ENCODE measurements at regions not wholly inside any gene's neighbourhood (a gene's known extent, or its start where the extent isn't known, plus 50 kb on each side); places are given as distances from the start of the nearest gene placed in this dataset.

DNA sequence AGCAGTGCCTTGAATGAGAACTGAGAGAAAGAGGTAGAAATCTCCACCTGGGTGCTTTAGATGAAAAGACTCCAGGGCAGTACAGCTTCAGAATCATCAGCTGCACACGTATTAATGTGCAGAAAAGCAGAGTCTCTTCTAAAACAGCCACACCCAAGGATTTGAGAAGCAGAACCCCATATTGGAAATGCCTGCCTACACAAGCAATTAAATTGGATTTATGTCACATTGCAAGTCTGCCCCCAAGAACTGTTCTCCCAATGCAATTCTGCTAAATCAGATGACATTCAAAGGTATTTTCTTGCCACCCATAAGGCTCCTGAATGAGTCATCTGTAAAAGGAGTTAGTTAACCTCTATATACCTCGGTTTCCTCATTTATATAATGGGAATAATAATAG lies 326.0 kb upstream of the C16orf82 start:
- Histone ChIP-seq H3K9ac (ENCODE audit: low read depth, low read length) (no peak overlapping the region), H3K27me3 (ENCODE audit: insufficient read depth, low read length, poor library complexity) (no peaks in the 10 kb centered on the region), H3K4me1 (ENCODE audit: insufficient read depth, low read length) (no peaks in the 10 kb centered on the region), H3K4me2 (ENCODE audit: insufficient read depth, low read length) (no peak overlapping the region), H3K27ac (ENCODE audit: low read length) (no peak overlapping the region), H2AFZ (ENCODE audit: low read depth, low read length) (no peak overlapping the region), H3K79me2 (ENCODE audit: insufficient read depth, low read length) (no peaks in the 10 kb centered on the region), H3K9me3 (ENCODE audit: insufficient read depth, low read length, severe bottlenecking) (no peaks in the 10 kb centered on the region), H3K4me3 (ENCODE audit: low read depth in 1 of 2, low read length in 2 of 2) (no peak overlapping the region), H3K36me3 (ENCODE audit: insufficient read depth, low read length) (no peaks in the 10 kb centered on the region), H4K20me1 (ENCODE audit: insufficient read depth, low read length) (no peaks in the 10 kb centered on the region)
- no peak for DNase-seq
- no peak for ATAC-seq (ENCODE audit: insufficient read depth, low read depth)
- TF ChIP-seq EZH2 (IDR thresholded peaks at IDR 0.05; ENCODE audit: borderline replicate concordance, low read depth, low read length, severe bottlenecking) = no peak

DNA sequence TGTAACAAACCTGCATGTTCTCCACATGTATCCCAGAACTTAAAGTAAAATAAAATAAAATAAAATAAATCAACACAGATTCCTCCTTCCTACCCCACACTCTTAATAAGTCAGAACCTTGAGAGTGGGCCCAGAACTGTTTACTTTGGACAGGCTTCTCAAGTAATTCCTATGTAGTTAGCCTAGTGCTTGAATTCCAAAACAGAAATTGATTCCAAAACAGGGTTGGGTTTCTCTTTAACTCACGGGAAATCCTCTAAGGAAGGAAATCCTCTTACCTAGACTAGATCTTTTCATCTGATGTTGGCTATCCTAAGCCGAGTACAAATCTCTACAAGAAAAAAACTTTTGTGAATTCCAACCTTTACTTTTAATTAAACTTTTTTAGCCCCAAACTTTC lies 324.7 kb upstream of the C16orf82 start:
- Histone ChIP-seq H2AFZ (ENCODE audit: low read depth, low read length) (no peak overlapping the region), H3K4me2 (ENCODE audit: insufficient read depth, low read length) (no peak overlapping the region)
- DNase-seq = no peak

DNA sequence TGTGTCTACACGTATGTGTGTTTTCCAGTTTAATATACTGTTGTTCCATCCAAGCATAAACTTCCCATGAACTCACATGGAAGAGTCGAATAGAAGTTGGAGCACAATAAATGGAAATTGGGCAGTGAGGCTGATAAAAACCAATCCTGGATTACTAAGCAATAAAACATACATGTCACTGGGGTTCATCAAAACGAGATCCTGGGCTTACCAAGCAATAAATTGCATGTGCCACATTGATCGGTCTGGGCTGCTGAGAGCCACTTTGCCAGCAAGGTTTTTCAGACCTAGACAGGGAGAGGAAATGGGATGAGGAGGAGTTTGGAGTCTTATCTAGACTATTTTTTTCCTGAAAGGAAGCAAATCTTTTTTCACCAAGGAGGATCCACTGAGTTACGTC lies 322.3 kb upstream of the C16orf82 start:
- Histone ChIP-seq H3K4me1 (ENCODE audit: insufficient read depth, low read length) (no peaks in the 10 kb centered on the region), H3K27me3 (ENCODE audit: insufficient read depth, low read length, poor library complexity) (no peaks in the 10 kb centered on the region), H3K79me2 (ENCODE audit: insufficient read depth, low read length) (no peaks in the 10 kb centered on the region), H2AFZ (ENCODE audit: low read depth, low read length) (no peak overlapping the region), H3K4me2 (ENCODE audit: insufficient read depth, low read length) (no peak overlapping the region), H3K9me3 (ENCODE audit: insufficient read depth, low read length, severe bottlenecking) (no peaks in the 10 kb centered on the region), H3K36me3 (ENCODE audit: insufficient read depth, low read length) (no peaks in the 10 kb centered on the region), H3K27ac (ENCODE audit: low read length) (no peak overlapping the region), H3K4me3 (ENCODE audit: low read depth in 1 of 2, low read length in 2 of 2) (no peak overlapping the region), H3K9ac (ENCODE audit: low read depth, low read length) (no peak overlapping the region), H4K20me1 (ENCODE audit: insufficient read depth, low read length) (no peaks in the 10 kb centered on the region)
- TF ChIP-seq EZH2 (IDR thresholded peaks at IDR 0.05; ENCODE audit: borderline replicate concordance, low read depth, low read length, severe bottlenecking) = no peak
- TF ChIP-seq, protein P1, sequence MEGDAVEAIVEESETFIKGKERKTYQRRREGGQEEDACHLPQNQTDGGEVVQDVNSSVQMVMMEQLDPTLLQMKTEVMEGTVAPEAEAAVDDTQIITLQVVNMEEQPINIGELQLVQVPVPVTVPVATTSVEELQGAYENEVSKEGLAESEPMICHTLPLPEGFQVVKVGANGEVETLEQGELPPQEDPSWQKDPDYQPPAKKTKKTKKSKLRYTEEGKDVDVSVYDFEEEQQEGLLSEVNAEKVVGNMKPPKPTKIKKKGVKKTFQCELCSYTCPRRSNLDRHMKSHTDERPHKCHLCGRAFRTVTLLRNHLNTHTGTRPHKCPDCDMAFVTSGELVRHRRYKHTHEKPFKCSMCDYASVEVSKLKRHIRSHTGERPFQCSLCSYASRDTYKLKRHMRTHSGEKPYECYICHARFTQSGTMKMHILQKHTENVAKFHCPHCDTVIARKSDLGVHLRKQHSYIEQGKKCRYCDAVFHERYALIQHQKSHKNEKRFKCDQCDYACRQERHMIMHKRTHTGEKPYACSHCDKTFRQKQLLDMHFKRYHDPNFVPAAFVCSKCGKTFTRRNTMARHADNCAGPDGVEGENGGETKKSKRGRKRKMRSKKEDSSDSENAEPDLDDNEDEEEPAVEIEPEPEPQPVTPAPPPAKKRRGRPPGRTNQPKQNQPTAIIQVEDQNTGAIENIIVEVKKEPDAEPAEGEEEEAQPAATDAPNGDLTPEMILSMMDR (IDR thresholded peaks at IDR 0.05; ENCODE audit: borderline replicate concordance, extremely low read depth, low read length, poor library complexity, severe bottlenecking) = no peak
- ATAC-seq (ENCODE audit: insufficient read depth, low read depth) (no peak), DNase-seq (no peak)

More for the DNA sequence above, 324.7 kb upstream of the C16orf82 start:
- Histone ChIP-seq H3K4me3 (ENCODE audit: low read depth in 1 of 2, low read length in 2 of 2) (no peak overlapping the region), H3K79me2 (ENCODE audit: insufficient read depth, low read length) (no peaks in the 10 kb centered on the region), H3K4me1 (ENCODE audit: insufficient read depth, low read length) (no peaks in the 10 kb centered on the region), H3K27ac (ENCODE audit: low read length) (no peak overlapping the region), H3K9ac (ENCODE audit: low read depth, low read length) (no peak overlapping the region), H4K20me1 (ENCODE audit: insufficient read depth, low read length) (no peaks in the 10 kb centered on the region), H3K27me3 (ENCODE audit: insufficient read depth, low read length, poor library complexity) (no peaks in the 10 kb centered on the region), H3K9me3 (ENCODE audit: insufficient read depth, low read length, severe bottlenecking) (no peaks in the 10 kb centered on the region), H3K36me3 (ENCODE audit: insufficient read depth, low read length) (no peaks in the 10 kb centered on the region)
- no peak for TF ChIP-seq EZH2 (IDR thresholded peaks at IDR 0.05; ENCODE audit: borderline replicate concordance, low read depth, low read length, severe bottlenecking)
- TF ChIP-seq, protein P1 (IDR thresholded peaks at IDR 0.05; ENCODE audit: borderline replicate concordance, extremely low read depth, low read length, poor library complexity, severe bottlenecking) = no peak
- ATAC-seq (ENCODE audit: insufficient read depth, low read depth) = no peak

DNA sequence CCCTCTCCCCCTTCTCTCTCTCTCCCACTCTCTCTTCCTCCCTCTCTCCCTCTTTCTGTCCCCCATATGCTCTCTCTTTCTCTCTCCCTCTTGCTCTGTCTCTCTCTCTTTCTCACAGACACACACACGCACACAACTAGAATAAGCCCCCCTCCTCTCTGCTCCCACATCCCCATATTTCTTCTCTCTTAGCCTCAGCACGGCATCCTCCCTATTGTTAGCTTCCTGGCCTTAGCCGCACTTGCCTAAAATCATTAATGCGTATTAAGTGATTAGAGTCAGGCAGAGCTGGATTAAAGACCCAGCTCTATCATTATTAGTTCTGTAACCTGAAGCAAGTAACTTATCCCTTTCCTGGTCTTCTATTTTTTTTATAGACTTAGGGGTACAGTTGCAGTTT lies 319.0 kb upstream of the C16orf82 start:
- Histone ChIP-seq H2AFZ (ENCODE audit: low read depth, low read length) (no peak overlapping the region), H3K27ac (ENCODE audit: low read length) (no peak overlapping the region), H3K4me2 (ENCODE audit: insufficient read depth, low read length) (no peak overlapping the region), H3K4me1 (ENCODE audit: insufficient read depth, low read length) (no peaks in the 10 kb centered on the region), H3K79me2 (ENCODE audit: insufficient read depth, low read length) (no peaks in the 10 kb centered on the region), H3K9me3 (ENCODE audit: insufficient read depth, low read length, severe bottlenecking) (no peaks in the 10 kb centered on the region), H3K9ac (ENCODE audit: low read depth, low read length) (no peak overlapping the region), H3K27me3 (ENCODE audit: insufficient read depth, low read length, poor library complexity) (no peaks in the 10 kb centered on the region), H3K4me3 (ENCODE audit: low read depth in 1 of 2, low read length in 2 of 2) (no peak overlapping the region), H4K20me1 (ENCODE audit: insufficient read depth, low read length) (no peaks in the 10 kb centered on the region), H3K36me3 (ENCODE audit: insufficient read depth, low read length) (no peaks in the 10 kb centered on the region)
- TF ChIP-seq, protein P1 (IDR thresholded peaks at IDR 0.05; ENCODE audit: borderline replicate concordance, extremely low read depth, low read length, poor library complexity, severe bottlenecking) = no peak
- TF ChIP-seq EZH2 (IDR thresholded peaks at IDR 0.05; ENCODE audit: borderline replicate concordance, low read depth, low read length, severe bottlenecking) = no peak
- DNase-seq (no peak), ATAC-seq (ENCODE audit: insufficient read depth, low read depth) (no peak)

All from DND-41 (cell line).